Activated T-helper 2 cell treated with anti-CD3 and anti-CD28 coated beads, Interferon-gamma antibody, Interleukin-2, Interleukin-4, amounts not matched to agents 10 μg/mL and 5 μg/mL and 100 μg/mL, durations not matched to agents 14 hours and 24 hours and 36 hours (primary cell): ENCODE measurements at regions not wholly inside any gene's neighbourhood (a gene's known extent, or its start where the extent isn't known, plus 50 kb on each side); places are given as distances from the start of the nearest gene placed in this dataset.

Experiments
- DNase-seq: peaks from one replicate; pipeline ENCODE4 v3.0.0; 2021; ENCODE audit warnings: low spot score
- H3K27ac Mint-ChIP-seq: one replicate; pipeline ENCODE4 v1.8.0; 2021; ENCODE audit warnings: mixed read lengths
- H3K27me3 Mint-ChIP-seq: one replicate; pipeline ENCODE4 v1.8.0; 2021; ENCODE audit warnings: low read depth, mixed read lengths
- H3K36me3 Mint-ChIP-seq: one replicate; pipeline ENCODE4 v1.8.0; 2021; ENCODE audit warnings: low read depth, mixed read lengths
- H3K4me1 Mint-ChIP-seq: one replicate; pipeline ENCODE4 v1.8.0; 2021; ENCODE audit warnings: low read depth, mixed read lengths
- H3K4me3 Mint-ChIP-seq: one replicate; pipeline ENCODE4 v1.8.0; 2021; ENCODE audit warnings: low read depth, mild to moderate bottlenecking, moderate library complexity, mixed read lengths
- H3K9me3 Mint-ChIP-seq: one replicate; pipeline ENCODE4 v1.8.0; 2021; ENCODE audit warnings: mixed read lengths
- intact Hi-C: fragments of 100-400 bp; cut with micrococcal nuclease; formaldehyde crosslinking; loops from one replicate; pipeline ENCODE4 v1.15.1; 2023

- no peak overlapping the region for H3K4me3 Mint-ChIP-seq
- intact Hi-C loops = no loop called here
Observed at GRCh38 chr13:78468621-78469020, 134.7 kb downstream of the POU4F1 start.

GRCh38 chr13:78465250-78465649, 138.1 kb downstream of the POU4F1 start:
- Mint-ChIP-seq H3K36me3 (no peaks in the 10 kb centered on the region), H3K4me3 (no peak overlapping the region), H3K9me3 (no peaks in the 10 kb centered on the region), H3K4me1 (no peaks in the 10 kb centered on the region), H3K27me3 (no peaks in the 10 kb centered on the region), H3K27ac (no peak overlapping the region)
- intact Hi-C loops = no loop called here
- DNase-seq = no peak

More at GRCh38 chr13:78468621-78469020, 134.7 kb downstream of the POU4F1 start:
- no peaks in the 10 kb centered on the region for H3K9me3 Mint-ChIP-seq
- no peak overlapping the region for H3K27ac Mint-ChIP-seq
- no peak for DNase-seq
- no peaks in the 10 kb centered on the region for H3K27me3 Mint-ChIP-seq
- no peaks in the 10 kb centered on the region for H3K4me1 Mint-ChIP-seq
- no peaks in the 10 kb centered on the region for H3K36me3 Mint-ChIP-seq

DNA sequence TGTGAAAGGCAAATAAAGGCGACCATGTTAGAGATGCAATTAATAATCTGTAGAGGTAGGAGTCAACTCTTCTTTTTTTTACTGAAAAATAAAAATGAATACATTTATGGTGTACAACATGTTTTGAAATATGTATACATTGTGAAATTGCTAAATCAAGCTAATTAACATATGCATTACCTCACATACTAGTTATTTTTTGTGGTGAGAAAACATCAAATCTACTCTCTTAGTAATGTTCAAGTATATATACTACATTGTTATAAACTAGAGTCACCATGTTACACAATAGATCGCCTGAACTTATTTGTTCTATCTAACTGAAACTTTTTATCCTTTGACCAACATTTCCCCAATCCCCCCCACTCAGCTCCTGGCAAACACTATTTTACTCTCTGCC, 143.2 kb downstream of the POU4F1 start:
- intact Hi-C loops = no loop called here
- H3K4me3 Mint-ChIP-seq = no peak overlapping the region
- DNase-seq = no peak
- no peaks in the 10 kb centered on the region for H3K9me3 Mint-ChIP-seq
- no peak overlapping the region for H3K27ac Mint-ChIP-seq
- H3K27me3 Mint-ChIP-seq = no peaks in the 10 kb centered on the region
- H3K36me3 Mint-ChIP-seq = no peaks in the 10 kb centered on the region
- no peaks in the 10 kb centered on the region for H3K4me1 Mint-ChIP-seq

- Mint-ChIP-seq H3K27ac (no peak overlapping the region), H3K36me3 (no peaks in the 10 kb centered on the region), H3K27me3 (no peaks in the 10 kb centered on the region), H3K4me1 (no peaks in the 10 kb centered on the region), H3K4me3 (no peak overlapping the region), H3K9me3 (no peaks in the 10 kb centered on the region)
- DNase-seq = no peak
- intact Hi-C loops = no loop called here
Observed at GRCh38 chr13:78443839-78444238, 159.5 kb downstream of the POU4F1 start.

DNA sequence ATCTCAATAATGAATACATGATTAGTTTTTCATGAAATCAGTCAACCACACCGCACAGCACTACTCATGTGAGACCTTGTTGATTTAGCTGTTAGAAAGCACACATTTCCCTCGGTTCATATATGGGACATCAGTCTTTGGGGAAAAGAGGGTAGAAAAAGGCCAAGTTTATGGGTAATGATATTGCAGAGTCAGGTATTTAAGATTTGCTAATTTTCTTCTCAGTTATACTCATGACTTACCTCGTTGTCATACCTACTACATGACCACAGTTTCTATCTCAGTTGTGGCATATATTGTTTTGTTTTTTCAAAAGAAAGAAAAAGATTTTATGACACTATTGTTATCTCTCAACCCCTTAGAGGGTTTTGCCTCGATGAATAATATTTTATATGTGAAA, 165.6 kb downstream of the POU4F1 start:
- Mint-ChIP-seq H3K4me1 (no peaks in the 10 kb centered on the region), H3K4me3 (no peak overlapping the region), H3K27me3 (no peaks in the 10 kb centered on the region), H3K9me3 (no peaks in the 10 kb centered on the region), H3K36me3 (no peaks in the 10 kb centered on the region), H3K27ac (no peak overlapping the region)
- intact Hi-C loops = no loop called here
- no peak for DNase-seq

DNA sequence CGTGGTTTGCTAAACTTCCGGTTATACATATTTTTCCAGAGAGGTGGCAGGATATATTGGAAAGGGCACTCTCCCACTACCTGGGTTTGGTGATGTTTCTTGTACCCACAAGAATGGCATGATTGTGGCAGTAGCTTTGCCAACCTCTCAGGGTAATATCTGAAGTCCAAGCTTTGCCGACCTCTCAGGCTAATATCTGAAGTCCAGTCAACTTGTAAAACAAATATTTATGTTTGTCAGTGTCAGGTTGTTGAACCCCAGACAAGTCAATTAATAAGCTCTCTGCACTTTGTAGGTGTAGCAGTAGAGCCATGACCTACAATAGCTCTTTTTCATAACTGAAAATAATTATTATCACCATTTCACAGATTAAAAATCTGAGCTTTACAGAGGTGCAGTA, 167.0 kb downstream of the POU4F1 start:
- Mint-ChIP-seq H3K4me1 (no peaks in the 10 kb centered on the region), H3K9me3 (no peaks in the 10 kb centered on the region), H3K4me3 (no peak overlapping the region), H3K36me3 (no peaks in the 10 kb centered on the region), H3K27ac (no peak overlapping the region), H3K27me3 (no peaks in the 10 kb centered on the region)
- intact Hi-C loops = no loop called here
- no peak for DNase-seq

DNA sequence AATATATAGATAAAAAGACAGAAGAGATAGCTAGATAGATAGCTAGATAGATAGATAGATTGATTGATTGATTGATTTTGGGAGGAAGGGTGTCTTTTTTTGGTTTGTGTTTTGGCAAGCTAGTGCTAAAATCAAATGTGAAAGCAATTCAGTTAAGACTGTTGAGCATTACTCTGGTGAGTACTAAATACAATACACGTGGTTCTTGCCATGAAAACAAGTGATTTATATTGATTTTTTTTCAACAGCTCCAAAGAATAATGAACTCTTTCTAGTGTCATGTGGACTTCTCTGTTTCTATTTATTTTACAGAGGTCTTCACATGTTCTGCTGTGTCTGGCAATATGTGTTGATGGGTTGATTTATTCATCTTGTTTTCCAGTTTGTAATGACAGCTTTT, 172.0 kb downstream of the POU4F1 start:
- H3K4me3 Mint-ChIP-seq = no peak overlapping the region
- H3K27ac Mint-ChIP-seq = no peak overlapping the region
- no peaks in the 10 kb centered on the region for H3K36me3 Mint-ChIP-seq
- DNase-seq = no peak
- no peaks in the 10 kb centered on the region for H3K9me3 Mint-ChIP-seq
- H3K4me1 Mint-ChIP-seq = no peaks in the 10 kb centered on the region
- intact Hi-C loops = no loop called here
- no peaks in the 10 kb centered on the region for H3K27me3 Mint-ChIP-seq

GRCh38 chr13:78430811-78431210, 172.5 kb downstream of the POU4F1 start:
- H3K4me3 Mint-ChIP-seq = no peak overlapping the region
- H3K9me3 Mint-ChIP-seq = no peaks in the 10 kb centered on the region
- no peak for DNase-seq
- intact Hi-C loops = no loop called here
- H3K27me3 Mint-ChIP-seq = no peaks in the 10 kb centered on the region
- H3K4me1 Mint-ChIP-seq = no peaks in the 10 kb centered on the region
- no peaks in the 10 kb centered on the region for H3K36me3 Mint-ChIP-seq
- H3K27ac Mint-ChIP-seq = no peak overlapping the region

GRCh38 chr13:78430166-78430791, 173.1 kb downstream of the POU4F1 start:
- no peak overlapping the region for H3K4me3 Mint-ChIP-seq
- H3K27ac Mint-ChIP-seq = no peak overlapping the region
- H3K4me1 Mint-ChIP-seq = no peaks in the 10 kb centered on the region
- DNase-seq = no peak
- H3K27me3 Mint-ChIP-seq = no peaks in the 10 kb centered on the region
- intact Hi-C loops = no loop called here
- H3K36me3 Mint-ChIP-seq = no peaks in the 10 kb centered on the region
- H3K9me3 Mint-ChIP-seq = no peaks in the 10 kb centered on the region

- no peaks in the 10 kb centered on the region for H3K4me1 Mint-ChIP-seq
- intact Hi-C loops = no loop called here
- no peak for DNase-seq
- H3K27me3 Mint-ChIP-seq = no peaks in the 10 kb centered on the region
- no peaks in the 10 kb centered on the region for H3K36me3 Mint-ChIP-seq
- H3K9me3 Mint-ChIP-seq = no peaks in the 10 kb centered on the region
- H3K27ac Mint-ChIP-seq = no peak overlapping the region
- H3K4me3 Mint-ChIP-seq = no peak overlapping the region
Observed at GRCh38 chr13:78428646-78429045, 174.7 kb downstream of the POU4F1 start.

DNA sequence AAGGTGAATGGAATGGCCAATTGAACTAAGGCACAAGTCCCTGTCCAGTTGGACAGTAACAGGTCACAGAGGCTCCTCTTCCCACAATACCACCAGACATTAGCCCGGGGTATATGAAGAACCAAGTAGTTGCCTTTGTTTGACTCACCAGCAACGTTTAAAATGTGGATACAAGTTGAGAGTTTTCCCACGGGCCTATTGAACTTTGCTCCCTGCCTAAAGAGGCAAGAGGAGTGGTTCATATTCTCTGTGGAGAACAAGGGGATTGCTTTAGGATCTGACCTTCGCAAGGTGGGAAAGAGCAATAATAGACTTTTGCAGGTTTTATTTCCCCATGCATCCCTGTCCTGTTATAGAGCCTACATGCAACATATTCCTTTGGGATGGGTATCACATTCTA, 177.2 kb downstream of the POU4F1 start:
- H3K4me3 Mint-ChIP-seq = no peak overlapping the region
- no peak overlapping the region for H3K27ac Mint-ChIP-seq
- no peaks in the 10 kb centered on the region for H3K27me3 Mint-ChIP-seq
- no peaks in the 10 kb centered on the region for H3K4me1 Mint-ChIP-seq
- intact Hi-C loops = no loop called here
- DNase-seq = no peak
- H3K9me3 Mint-ChIP-seq = no peaks in the 10 kb centered on the region
- no peaks in the 10 kb centered on the region for H3K36me3 Mint-ChIP-seq

- no peak overlapping the region for H3K27ac Mint-ChIP-seq
- DNase-seq = no peak
- no peaks in the 10 kb centered on the region for H3K9me3 Mint-ChIP-seq
- H3K4me1 Mint-ChIP-seq = no peaks in the 10 kb centered on the region
- H3K4me3 Mint-ChIP-seq = no peak overlapping the region
- intact Hi-C loops = no loop called here
- H3K36me3 Mint-ChIP-seq = no peaks in the 10 kb centered on the region
- H3K27me3 Mint-ChIP-seq = no peaks in the 10 kb centered on the region
Observed at GRCh38 chr13:78420814-78421213, 182.5 kb downstream of the POU4F1 start.

DNA sequence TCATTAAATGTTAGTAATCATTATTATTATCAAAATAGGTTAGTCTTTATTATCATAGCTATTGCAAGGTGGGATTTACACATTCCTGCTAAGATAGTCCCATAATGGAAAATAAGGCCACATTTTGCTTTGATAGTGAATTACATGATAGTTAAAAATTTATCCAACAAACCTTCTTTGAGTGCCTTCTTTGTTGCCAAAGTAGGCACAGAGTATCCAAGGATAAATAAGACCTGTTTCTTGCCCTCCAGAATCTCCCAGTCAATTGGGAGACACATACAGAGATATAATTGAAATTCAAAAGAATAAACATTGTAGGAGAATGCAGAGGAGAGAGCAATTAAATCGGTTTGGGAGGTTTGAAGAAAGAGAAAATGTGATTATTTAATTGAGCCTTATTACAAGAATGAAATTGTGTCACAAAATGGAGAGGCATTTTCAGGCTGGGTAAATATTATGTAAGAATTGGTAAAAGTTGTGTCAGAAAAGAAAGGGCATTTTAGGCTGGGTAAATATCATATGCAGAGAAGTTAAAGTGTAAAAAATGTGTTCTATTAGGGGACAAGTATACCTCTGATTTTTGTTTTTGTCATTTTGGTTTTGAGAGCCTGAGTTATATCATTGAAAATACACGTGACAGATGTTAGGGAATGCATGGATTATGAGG, 189.3 kb downstream of the POU4F1 start:
- Mint-ChIP-seq H3K36me3 (no peaks in the 10 kb centered on the region), H3K4me3 (no peak overlapping the region), H3K27me3 (no peaks in the 10 kb centered on the region), H3K27ac (no peak overlapping the region), H3K9me3 (no peaks in the 10 kb centered on the region), H3K4me1 (no peaks in the 10 kb centered on the region)
- DNase-seq = no peak
- intact Hi-C loops = no loop called here

DNA sequence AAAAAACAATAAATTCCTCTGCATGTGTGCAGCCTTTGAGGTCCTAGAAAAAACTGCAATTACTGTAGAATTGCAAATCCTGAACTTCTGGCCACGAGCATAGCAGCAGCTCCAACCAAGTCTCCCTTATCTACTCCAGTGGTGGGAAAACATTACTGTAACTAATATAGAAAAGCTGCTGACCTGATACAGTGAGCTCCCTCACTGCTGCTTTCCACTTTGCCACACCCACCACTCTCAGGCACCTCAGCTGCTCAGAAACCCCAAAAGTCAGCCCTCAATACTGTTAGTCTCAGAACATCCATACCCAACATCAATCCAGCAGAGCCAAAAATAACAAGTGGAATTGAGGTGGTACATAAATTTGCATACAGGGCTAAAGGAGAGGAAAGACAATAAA, 192.5 kb downstream of the POU4F1 start:
- Mint-ChIP-seq H3K4me1 (no peaks in the 10 kb centered on the region), H3K9me3 (no peaks in the 10 kb centered on the region), H3K27ac (no peak overlapping the region), H3K4me3 (no peak overlapping the region), H3K27me3 (no peaks in the 10 kb centered on the region), H3K36me3 (no peaks in the 10 kb centered on the region)
- no peak for DNase-seq
- intact Hi-C loops = no loop called here
